ENCODE measurements at regions not wholly inside any gene's neighbourhood (a gene's known extent, or its start where the extent isn't known, plus 50 kb on each side); places are given as distances from the start of the nearest gene placed in this dataset.
"Not testable (repeated sequence)": the region's sequence is repeated elsewhere in the genome, so short reads cannot be mapped to it uniquely, and the experiment has no call there.

DNA sequence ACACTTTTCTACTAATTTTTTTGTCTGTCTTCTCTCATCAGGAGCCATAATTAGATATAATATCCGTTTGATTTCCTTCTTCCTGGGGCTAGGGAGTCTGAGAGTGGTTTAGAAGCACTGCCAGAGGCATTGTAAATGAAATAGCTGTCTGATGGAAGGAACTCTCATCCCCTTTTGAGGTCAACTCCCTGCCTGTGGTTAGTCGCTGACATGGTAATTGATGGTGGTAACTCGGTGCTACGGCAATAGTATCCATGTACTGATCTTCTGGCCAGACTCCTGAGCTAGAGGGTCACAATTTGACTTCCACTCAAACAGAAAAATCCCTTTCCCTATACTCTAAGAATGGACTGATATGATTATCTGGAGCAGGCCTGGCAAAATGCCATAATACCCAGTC lies 108.1 kb upstream of the TRPC5 start:
- no peak overlapping the region for H3K27ac ChIP-seq (ENCODE audit: control insufficient read depth, insufficient read depth, low read length)
- TF ChIP-seq, protein P1, sequence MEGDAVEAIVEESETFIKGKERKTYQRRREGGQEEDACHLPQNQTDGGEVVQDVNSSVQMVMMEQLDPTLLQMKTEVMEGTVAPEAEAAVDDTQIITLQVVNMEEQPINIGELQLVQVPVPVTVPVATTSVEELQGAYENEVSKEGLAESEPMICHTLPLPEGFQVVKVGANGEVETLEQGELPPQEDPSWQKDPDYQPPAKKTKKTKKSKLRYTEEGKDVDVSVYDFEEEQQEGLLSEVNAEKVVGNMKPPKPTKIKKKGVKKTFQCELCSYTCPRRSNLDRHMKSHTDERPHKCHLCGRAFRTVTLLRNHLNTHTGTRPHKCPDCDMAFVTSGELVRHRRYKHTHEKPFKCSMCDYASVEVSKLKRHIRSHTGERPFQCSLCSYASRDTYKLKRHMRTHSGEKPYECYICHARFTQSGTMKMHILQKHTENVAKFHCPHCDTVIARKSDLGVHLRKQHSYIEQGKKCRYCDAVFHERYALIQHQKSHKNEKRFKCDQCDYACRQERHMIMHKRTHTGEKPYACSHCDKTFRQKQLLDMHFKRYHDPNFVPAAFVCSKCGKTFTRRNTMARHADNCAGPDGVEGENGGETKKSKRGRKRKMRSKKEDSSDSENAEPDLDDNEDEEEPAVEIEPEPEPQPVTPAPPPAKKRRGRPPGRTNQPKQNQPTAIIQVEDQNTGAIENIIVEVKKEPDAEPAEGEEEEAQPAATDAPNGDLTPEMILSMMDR (optimal IDR thresholded peaks at IDR 0.05 in 1 of 3, IDR thresholded peaks at IDR 0.05 in 1 of 3, conservative IDR thresholded peaks at IDR 0.05 in 1 of 3; ENCODE audit: extremely low read depth in 1 of 3, insufficient read depth in 2 of 3, low read length in 3 of 3): no peak
- no peak for TF ChIP-seq EZH2 (IDR thresholded peaks at IDR 0.05; ENCODE audit: low read length)
- H3K4me3 ChIP-seq (ENCODE audit: control insufficient read depth in 2 of 3, extremely low read depth in 1 of 3, insufficient read depth in 2 of 3, low read depth in 1 of 3, low read length in 3 of 3): no peak overlapping the region
- no peak overlapping the region for H2AFZ ChIP-seq (ENCODE audit: control insufficient read depth, low read length)
- no peaks in the 10 kb centered on the region for H3K79me2 ChIP-seq (ENCODE audit: control insufficient read depth, insufficient read depth, low read length)
- no peak overlapping the region for H3K9ac ChIP-seq (ENCODE audit: control insufficient read depth, extremely low read depth, insufficient read depth, low read length)
- no peaks in the 10 kb centered on the region for H3K9me3 ChIP-seq (ENCODE audit: control insufficient read depth, low read depth, low read length)
- no peaks in the 10 kb centered on the region for H3K27me3 ChIP-seq (ENCODE audit: control insufficient read depth, extremely low read depth, insufficient read depth, low read length)
- DNase-seq (ENCODE audit: low read depth, low spot score) (no peak), FAIRE-seq (no peak)
- dilution Hi-C loops (cut with MboI; ENCODE audit: extremely low pct_ligation_motif_present, low sequenced_read_pairs): no loop called here
- H3K4me2 ChIP-seq (ENCODE audit: control insufficient read depth, extremely low read depth, insufficient read depth, low read depth, low read length): no peak overlapping the region
- H3K4me1 ChIP-seq (ENCODE audit: control insufficient read depth, extremely low read depth, insufficient read depth, low read length): no peaks in the 10 kb centered on the region
- H4K20me1 ChIP-seq (ENCODE audit: control insufficient read depth, extremely low read depth, insufficient read depth, low read length): no peaks in the 10 kb centered on the region
- no peaks in the 10 kb centered on the region for H3K9me1 ChIP-seq (ENCODE audit: control insufficient read depth, extremely low read depth, insufficient read depth, low read length)
- H3K36me3 ChIP-seq (ENCODE audit: control insufficient read depth in 2 of 2, extremely low read depth in 1 of 2, insufficient read depth in 2 of 2, low read length in 2 of 2): no peaks in the 10 kb centered on the region

DNA sequence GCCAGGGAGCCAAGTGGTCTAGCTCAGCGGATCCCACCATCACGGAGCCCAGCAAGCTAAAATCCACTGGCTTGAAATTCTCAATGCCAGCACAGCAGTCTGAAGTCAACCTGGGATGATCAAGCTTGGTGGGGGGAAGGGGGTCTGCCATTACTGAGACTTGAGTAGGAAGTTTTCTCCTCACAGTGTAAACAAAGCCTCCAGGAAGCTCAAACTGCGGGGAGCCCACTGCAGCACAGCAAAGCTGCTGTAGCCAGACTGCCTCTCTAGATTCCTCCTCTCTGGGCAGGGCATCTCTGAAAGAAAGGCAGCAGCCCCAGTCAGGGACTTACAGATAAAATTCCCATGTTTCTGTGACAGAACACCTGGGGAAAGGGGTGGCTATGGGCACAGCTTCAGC lies 98.8 kb upstream of the TRPC5 start:
- H3K9ac ChIP-seq (ENCODE audit: control insufficient read depth, extremely low read depth, insufficient read depth, low read length); H3K79me2 ChIP-seq (ENCODE audit: control insufficient read depth, insufficient read depth, low read length); H3K27me3 ChIP-seq (ENCODE audit: control insufficient read depth, extremely low read depth, insufficient read depth, low read length); H3K4me3 ChIP-seq (ENCODE audit: control insufficient read depth in 2 of 3, extremely low read depth in 1 of 3, insufficient read depth in 2 of 3, low read depth in 1 of 3, low read length in 3 of 3); H4K20me1 ChIP-seq (ENCODE audit: control insufficient read depth, extremely low read depth, insufficient read depth, low read length); H3K27ac ChIP-seq (ENCODE audit: control insufficient read depth, insufficient read depth, low read length); dilution Hi-C loops (cut with MboI; ENCODE audit: extremely low pct_ligation_motif_present, low sequenced_read_pairs); H2AFZ ChIP-seq (ENCODE audit: control insufficient read depth, low read length); DNase-seq (ENCODE audit: low read depth, low spot score); H3K9me3 ChIP-seq (ENCODE audit: control insufficient read depth, low read depth, low read length); H3K4me2 ChIP-seq (ENCODE audit: control insufficient read depth, extremely low read depth, insufficient read depth, low read depth, low read length); FAIRE-seq; H3K4me1 ChIP-seq (ENCODE audit: control insufficient read depth, extremely low read depth, insufficient read depth, low read length); H3K9me1 ChIP-seq (ENCODE audit: control insufficient read depth, extremely low read depth, insufficient read depth, low read length); H3K36me3 ChIP-seq (ENCODE audit: control insufficient read depth in 2 of 2, extremely low read depth in 1 of 2, insufficient read depth in 2 of 2, low read length in 2 of 2): not testable (repeated sequence)

DNA sequence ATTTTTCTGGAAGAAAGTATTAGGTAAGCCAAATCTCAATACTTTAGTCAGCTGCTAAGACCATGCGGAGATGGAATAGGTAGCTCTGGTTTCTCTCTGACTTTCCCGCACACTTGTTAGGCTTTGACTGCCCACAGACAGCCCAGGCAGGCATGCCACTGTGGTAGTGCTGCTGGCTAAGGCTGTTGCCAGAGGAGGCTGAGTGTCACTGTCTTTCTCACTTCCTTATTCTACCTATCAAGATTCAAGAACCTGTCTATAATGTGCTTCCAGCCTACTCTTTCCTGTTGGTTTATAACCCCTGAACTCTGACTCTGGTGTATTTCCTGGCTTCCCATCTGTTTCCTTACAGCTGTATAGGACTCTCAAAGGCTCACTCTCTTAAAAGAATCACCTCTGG lies 81.8 kb upstream of the TRPC5 start:
- no peaks in the 10 kb centered on the region for H3K9me1 ChIP-seq (ENCODE audit: control insufficient read depth, extremely low read depth, insufficient read depth, low read length)
- H2AFZ ChIP-seq (ENCODE audit: control insufficient read depth, low read length): no peak overlapping the region
- no peak overlapping the region for H3K27ac ChIP-seq (ENCODE audit: control insufficient read depth, insufficient read depth, low read length)
- FAIRE-seq (no peak), DNase-seq (ENCODE audit: low read depth, low spot score) (no peak)
- no peak overlapping the region for H3K4me3 ChIP-seq (ENCODE audit: control insufficient read depth in 2 of 3, extremely low read depth in 1 of 3, insufficient read depth in 2 of 3, low read depth in 1 of 3, low read length in 3 of 3)
- no peaks in the 10 kb centered on the region for H3K9me3 ChIP-seq (ENCODE audit: control insufficient read depth, low read depth, low read length)
- TF ChIP-seq, protein P1 (optimal IDR thresholded peaks at IDR 0.05 in 1 of 3, IDR thresholded peaks at IDR 0.05 in 1 of 3, conservative IDR thresholded peaks at IDR 0.05 in 1 of 3; ENCODE audit: extremely low read depth in 1 of 3, insufficient read depth in 2 of 3, low read length in 3 of 3): no peak
- no peak for TF ChIP-seq EZH2 (IDR thresholded peaks at IDR 0.05; ENCODE audit: low read length)
- H3K4me2 ChIP-seq (ENCODE audit: control insufficient read depth, extremely low read depth, insufficient read depth, low read depth, low read length): no peak overlapping the region
- H3K4me1 ChIP-seq (ENCODE audit: control insufficient read depth, extremely low read depth, insufficient read depth, low read length): no peaks in the 10 kb centered on the region
- no peaks in the 10 kb centered on the region for H3K36me3 ChIP-seq (ENCODE audit: control insufficient read depth in 2 of 2, extremely low read depth in 1 of 2, insufficient read depth in 2 of 2, low read length in 2 of 2)
- dilution Hi-C loops (cut with MboI; ENCODE audit: extremely low pct_ligation_motif_present, low sequenced_read_pairs): no loop called here
- H3K9ac ChIP-seq (ENCODE audit: control insufficient read depth, extremely low read depth, insufficient read depth, low read length): no peak overlapping the region
- H3K79me2 ChIP-seq (ENCODE audit: control insufficient read depth, insufficient read depth, low read length): no peaks in the 10 kb centered on the region
- H4K20me1 ChIP-seq (ENCODE audit: control insufficient read depth, extremely low read depth, insufficient read depth, low read length): no peaks in the 10 kb centered on the region
- H3K27me3 ChIP-seq (ENCODE audit: control insufficient read depth, extremely low read depth, insufficient read depth, low read length): no peaks in the 10 kb centered on the region

Data from keratinocyte (primary cell).